GM12878 (cell line): ENCODE measurements at regions not wholly inside any gene's neighbourhood (a gene's known extent, or its start where the extent isn't known, plus 50 kb on each side); places are given as distances from the start of the nearest gene placed in this dataset.

Source experiments
- ATAC-seq: fragments of 200-7000 bp; cut with Tn5 transposase; 3 replicates; pipeline ENCODE4 v1.9.1; 2020; ENCODE audit warnings: mild to moderate bottlenecking, moderate library complexity
- BruUV-seq: library from RNA; stranded (reverse); fragments of 400-500 nt; replicated peaks from 2 replicates; lab custom pipeline; 2021; lab: Mats Ljungman, UMichigan
- CTCF ChIA-PET: fragments of 300-600 bp; sonication (Branson Sonifier 250); formaldehyde crosslinking; extraction: SDS; loops from one replicate; lab custom pipeline; 2021; ENCODE audit warnings: inconsistent platforms; lab: Yijun Ruan, JAX
- POLR2A ChIA-PET: fragments of 350-600 bp; formaldehyde crosslinking; extraction: SDS; loops from one replicate; lab custom pipeline; 2021; ENCODE audit warnings: inconsistent platforms; lab: Charles Lee
- RAD21 ChIA-PET: fragments of 300-600 bp; sonication (Branson Sonifier 250); formaldehyde crosslinking; loops from one replicate; lab custom pipeline; 2023; ENCODE audit warnings: antibody characterized with exemption; ENCODE audit not compliant: unreplicated experiment; lab: Charles Lee
- SMC1A ChIA-PET: fragments of 300-600 bp; sonication (Branson Sonifier 250); formaldehyde crosslinking; loops from one replicate; lab custom pipeline; 2023; ENCODE audit not compliant: unreplicated experiment, uncharacterized antibody; lab: Charles Lee
- DNase-seq: peaks from one replicate; pipeline ENCODE4 v3.0.0-alpha.2; 2011; ENCODE audit warnings: low read depth, low spot score
- FAIRE-seq: peaks from 3 replicates; lab custom pipeline; 2011; peaks lifted over from hg19 to GRCh38; lab: Jason Lieb, UNC
- H2AFZ ChIP-seq: 2 replicates; pipeline ENCODE4 v1.6.0; 2011; ENCODE audit warnings: low read depth, low read length, control low read depth; ENCODE audit not compliant: control insufficient read depth
- H3K27ac ChIP-seq: 2 replicates; pipeline ENCODE4 v1.5.1; 2011; ENCODE audit warnings: control low read depth; ENCODE audit not compliant: control insufficient read depth, insufficient read depth
- H3K27me3 ChIP-seq, 2 experiments: replicated peaks in 1 of 2; 2 replicates each; pipeline versions ENCODE4 v1.6.0 to v1.6.1; 2011; ENCODE audit warnings: low read length in 1 of 2; ENCODE audit not compliant: control insufficient read depth in 2 of 2, insufficient read depth in 2 of 2
- H3K36me3 ChIP-seq, 2 experiments: 2 replicates each; pipeline ENCODE4 v1.5.1; 2011; ENCODE audit warnings: low read length in 1 of 2; ENCODE audit not compliant: control insufficient read depth in 2 of 2, insufficient read depth in 2 of 2
- H3K4me1 ChIP-seq: 2 replicates; pipeline ENCODE4 v1.6.1; 2011; ENCODE audit warnings: mild to moderate bottlenecking, low read length, moderate library complexity, mixed read lengths; ENCODE audit not compliant: control insufficient read depth, insufficient read depth
- H3K4me2 ChIP-seq: 2 replicates; pipeline ENCODE4 v1.6.0; 2011; ENCODE audit warnings: control low read depth; ENCODE audit not compliant: control insufficient read depth, insufficient read depth
- H3K4me3 ChIP-seq: fragments of 200-600 bp; sonication (generic); 2 replicates; pipeline ENCODE4 v1.5.1; 2016
- H3K79me2 ChIP-seq: 2 replicates; pipeline ENCODE4 v1.6.0; 2011; ENCODE audit warnings: low read length; ENCODE audit not compliant: control insufficient read depth, insufficient read depth
- H3K9ac ChIP-seq: 2 replicates; pipeline ENCODE4 v1.8.0; 2011; ENCODE audit warnings: low read length, control low read depth, mixed read lengths; ENCODE audit not compliant: control insufficient read depth, insufficient read depth
- H3K9me3 ChIP-seq: replicated peaks from 3 replicates; pipeline ENCODE4 v1.5.1; 2011; ENCODE audit warnings: mild to moderate bottlenecking, low read length; ENCODE audit not compliant: control insufficient read depth, insufficient read depth
- H4K20me1 ChIP-seq: 2 replicates; pipeline ENCODE4 v1.6.0; 2011; ENCODE audit not compliant: control insufficient read depth, insufficient read depth
- CBX3 ChIP-seq: fragments of 200-600 bp; sonication (generic); IDR thresholded peaks from 2 replicates; pipeline ENCODE4 v1.6.1; 2016; ENCODE audit warnings: low read depth, borderline replicate concordance
- CHD1 ChIP-seq: IDR thresholded peaks from 2 replicates; pipeline ENCODE4 v1.6.1; 2012; ENCODE audit warnings: low read depth, low read length, improper control_type of control experiment
- KAT2A ChIP-seq: conservative IDR thresholded peaks from 2 replicates; pipeline ENCODE4 v1.6.1; 2011; ENCODE audit warnings: low read depth, low read length; ENCODE audit not compliant: control insufficient read depth
- MYB ChIP-seq: fragments of 150-350 bp; IDR thresholded peaks from 2 replicates; pipeline ENCODE4 v1.6.1; 2014; ENCODE audit warnings: mild to moderate bottlenecking, low read depth, low read length, borderline replicate concordance
- NR2C1 ChIP-seq: fragments of 450-650 bp; IDR thresholded peaks from 2 replicates; pipeline ENCODE4 v1.6.1; 2017; ENCODE audit warnings: antibody characterized with exemption, mild to moderate bottlenecking, moderate library complexity
- PAX5 ChIP-seq: IDR thresholded peaks from 2 replicates; pipeline ENCODE4 v1.6.1; 2011; ENCODE audit warnings: low read depth, low read length, borderline replicate concordance
- SRF ChIP-seq, 2 experiments: IDR thresholded peaks; 2 replicates each; pipeline ENCODE4 v1.6.1; 2011; ENCODE audit warnings: low read depth in 2 of 2, low read length in 2 of 2, mild to moderate bottlenecking in 1 of 2, moderate library complexity in 1 of 2
- STAT3 ChIP-seq: IDR thresholded peaks from 2 replicates; pipeline ENCODE4 v1.6.1; 2011; ENCODE audit warnings: low read depth, low read length, improper control_type of control experiment
- ZSCAN29 ChIP-seq: fragments of 450-650 bp; IDR thresholded peaks from 2 replicates; pipeline ENCODE4 v1.6.1; 2017; ENCODE audit warnings: mild to moderate bottlenecking, moderate library complexity
- WGBS: methylation state at CpG from one replicate; pipeline ENCODE4 v1.1.6; 2016; ENCODE audit warnings: low lambda C conversion rate; ENCODE audit not compliant: insufficient replicate concordance, insufficient coverage; ENCODE audit errors: missing lambda C conversion rate; 5-methylcytosine and 5-hydroxymethylcytosine counted together
- in situ Hi-C: fragments of 300-500 bp; cut with MboI; formaldehyde crosslinking; loops from 9 replicates; pipeline ENCODE4 v1.14.3; 2018; ENCODE audit warnings: mixed read lengths
- intact Hi-C: fragments of 100-400 bp; cut with micrococcal nuclease; formaldehyde crosslinking; loops from one replicate; pipeline ENCODE4 v1.14.2; 2022; ENCODE audit not compliant: unreplicated experiment
- TF ChIP-seq, protein P1 (sequence below): IDR thresholded peaks from 2 replicates; pipeline ENCODE4 v1.6.1; 2012; ENCODE audit warnings: improper control_type of control experiment, low read depth, low read length; ENCODE audit not compliant: insufficient replicate concordance
- TF ChIP-seq, protein P2 (sequence below): fragments of 450-650 bp; IDR thresholded peaks from 2 replicates; pipeline ENCODE4 v1.6.1; 2014; ENCODE audit warnings: mild to moderate bottlenecking
- TF ChIP-seq, protein P3 (sequence below): fragments of 450-650 bp; IDR thresholded peaks from 2 replicates; pipeline ENCODE4 v1.6.1; 2016; ENCODE audit warnings: mild to moderate bottlenecking
- TF ChIP-seq, protein P4 (sequence below): fragments of 450-650 bp; conservative IDR thresholded peaks from 2 replicates; pipeline ENCODE4 v1.6.1; 2017; ENCODE audit warnings: mild to moderate bottlenecking, moderate library complexity

DNA sequence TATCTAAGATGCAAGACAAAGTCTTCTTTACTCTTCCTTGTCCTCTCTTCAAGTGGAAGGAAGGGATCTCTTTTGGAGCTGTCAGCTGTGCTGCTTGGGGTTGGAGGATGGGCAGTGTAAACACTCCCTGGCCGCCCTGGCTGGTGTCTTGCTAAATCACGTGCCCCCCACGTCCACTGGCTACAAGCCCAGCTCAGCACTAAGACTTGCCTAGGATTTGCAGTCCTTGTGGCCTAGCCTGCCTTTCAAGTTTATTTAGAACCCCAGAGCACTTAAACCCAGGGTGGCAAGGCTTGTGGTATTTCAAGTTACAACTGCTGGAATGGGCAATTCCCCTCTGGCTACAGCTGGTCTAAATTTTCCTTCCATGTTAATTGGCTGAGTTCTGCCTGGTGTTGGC is 272.4 kb upstream of the MYO3A start:
- ChIA-PET POLR2A (no interaction called here), CTCF (no interaction called here), SMC1A (no interaction called here), RAD21 (no interaction called here)
- WGBS = 2% methylated on average over 3 of the region's 3 CpGs
- Histone ChIP-seq H3K36me3 (no peaks in the 10 kb centered on the region), H3K9me3 (no peaks in the 10 kb centered on the region), H4K20me1 (no peaks in the 10 kb centered on the region), H3K4me1 (no peaks in the 10 kb centered on the region), H3K4me2 (no peak overlapping the region), H3K9ac (no peak overlapping the region), H2AFZ (no peak overlapping the region), H3K27ac (no peak overlapping the region), H3K27me3 (no peaks in the 10 kb centered on the region), H3K4me3 (no peak overlapping the region), H3K79me2 (no peaks in the 10 kb centered on the region)
- BruUV-seq = no TSS peak
- ATAC-seq (no peak), DNase-seq (no peak), FAIRE-seq (no peak)
- in situ Hi-C loops = no loop called here
- intact Hi-C loops = no loop called here
- TF ChIP-seq SRF (IDR thresholded peaks at IDR 0.05; ENCODE audit: low read depth in 2 of 2, low read length in 2 of 2) (no peak), KAT2A (no peak), STAT3 (no peak), PAX5 (no peak), NR2C1 (no peak), CBX3 (no peak), CHD1 (no peak), ZSCAN29 (no peak), MYB (no peak)
- TF ChIP-seq, protein P1, sequence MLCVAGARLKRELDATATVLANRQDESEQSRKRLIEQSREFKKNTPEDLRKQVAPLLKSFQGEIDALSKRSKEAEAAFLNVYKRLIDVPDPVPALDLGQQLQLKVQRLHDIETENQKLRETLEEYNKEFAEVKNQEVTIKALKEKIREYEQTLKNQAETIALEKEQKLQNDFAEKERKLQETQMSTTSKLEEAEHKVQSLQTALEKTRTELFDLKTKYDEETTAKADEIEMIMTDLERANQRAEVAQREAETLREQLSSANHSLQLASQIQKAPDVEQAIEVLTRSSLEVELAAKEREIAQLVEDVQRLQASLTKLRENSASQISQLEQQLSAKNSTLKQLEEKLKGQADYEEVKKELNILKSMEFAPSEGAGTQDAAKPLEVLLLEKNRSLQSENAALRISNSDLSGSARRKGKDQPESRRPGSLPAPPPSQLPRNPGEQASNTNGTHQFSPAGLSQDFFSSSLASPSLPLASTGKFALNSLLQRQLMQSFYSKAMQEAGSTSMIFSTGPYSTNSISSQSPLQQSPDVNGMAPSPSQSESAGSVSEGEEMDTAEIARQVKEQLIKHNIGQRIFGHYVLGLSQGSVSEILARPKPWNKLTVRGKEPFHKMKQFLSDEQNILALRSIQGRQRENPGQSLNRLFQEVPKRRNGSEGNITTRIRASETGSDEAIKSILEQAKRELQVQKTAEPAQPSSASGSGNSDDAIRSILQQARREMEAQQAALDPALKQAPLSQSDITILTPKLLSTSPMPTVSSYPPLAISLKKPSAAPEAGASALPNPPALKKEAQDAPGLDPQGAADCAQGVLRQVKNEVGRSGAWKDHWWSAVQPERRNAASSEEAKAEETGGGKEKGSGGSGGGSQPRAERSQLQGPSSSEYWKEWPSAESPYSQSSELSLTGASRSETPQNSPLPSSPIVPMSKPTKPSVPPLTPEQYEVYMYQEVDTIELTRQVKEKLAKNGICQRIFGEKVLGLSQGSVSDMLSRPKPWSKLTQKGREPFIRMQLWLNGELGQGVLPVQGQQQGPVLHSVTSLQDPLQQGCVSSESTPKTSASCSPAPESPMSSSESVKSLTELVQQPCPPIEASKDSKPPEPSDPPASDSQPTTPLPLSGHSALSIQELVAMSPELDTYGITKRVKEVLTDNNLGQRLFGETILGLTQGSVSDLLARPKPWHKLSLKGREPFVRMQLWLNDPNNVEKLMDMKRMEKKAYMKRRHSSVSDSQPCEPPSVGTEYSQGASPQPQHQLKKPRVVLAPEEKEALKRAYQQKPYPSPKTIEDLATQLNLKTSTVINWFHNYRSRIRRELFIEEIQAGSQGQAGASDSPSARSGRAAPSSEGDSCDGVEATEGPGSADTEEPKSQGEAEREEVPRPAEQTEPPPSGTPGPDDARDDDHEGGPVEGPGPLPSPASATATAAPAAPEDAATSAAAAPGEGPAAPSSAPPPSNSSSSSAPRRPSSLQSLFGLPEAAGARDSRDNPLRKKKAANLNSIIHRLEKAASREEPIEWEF = no peak
- TF ChIP-seq, protein P2, sequence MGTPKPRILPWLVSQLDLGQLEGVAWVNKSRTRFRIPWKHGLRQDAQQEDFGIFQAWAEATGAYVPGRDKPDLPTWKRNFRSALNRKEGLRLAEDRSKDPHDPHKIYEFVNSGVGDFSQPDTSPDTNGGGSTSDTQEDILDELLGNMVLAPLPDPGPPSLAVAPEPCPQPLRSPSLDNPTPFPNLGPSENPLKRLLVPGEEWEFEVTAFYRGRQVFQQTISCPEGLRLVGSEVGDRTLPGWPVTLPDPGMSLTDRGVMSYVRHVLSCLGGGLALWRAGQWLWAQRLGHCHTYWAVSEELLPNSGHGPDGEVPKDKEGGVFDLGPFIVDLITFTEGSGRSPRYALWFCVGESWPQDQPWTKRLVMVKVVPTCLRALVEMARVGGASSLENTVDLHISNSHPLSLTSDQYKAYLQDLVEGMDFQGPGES = no peak
- TF ChIP-seq, protein P3, sequence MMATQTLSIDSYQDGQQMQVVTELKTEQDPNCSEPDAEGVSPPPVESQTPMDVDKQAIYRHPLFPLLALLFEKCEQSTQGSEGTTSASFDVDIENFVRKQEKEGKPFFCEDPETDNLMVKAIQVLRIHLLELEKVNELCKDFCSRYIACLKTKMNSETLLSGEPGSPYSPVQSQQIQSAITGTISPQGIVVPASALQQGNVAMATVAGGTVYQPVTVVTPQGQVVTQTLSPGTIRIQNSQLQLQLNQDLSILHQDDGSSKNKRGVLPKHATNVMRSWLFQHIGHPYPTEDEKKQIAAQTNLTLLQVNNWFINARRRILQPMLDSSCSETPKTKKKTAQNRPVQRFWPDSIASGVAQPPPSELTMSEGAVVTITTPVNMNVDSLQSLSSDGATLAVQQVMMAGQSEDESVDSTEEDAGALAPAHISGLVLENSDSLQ = no peak
- TF ChIP-seq, protein P4, sequence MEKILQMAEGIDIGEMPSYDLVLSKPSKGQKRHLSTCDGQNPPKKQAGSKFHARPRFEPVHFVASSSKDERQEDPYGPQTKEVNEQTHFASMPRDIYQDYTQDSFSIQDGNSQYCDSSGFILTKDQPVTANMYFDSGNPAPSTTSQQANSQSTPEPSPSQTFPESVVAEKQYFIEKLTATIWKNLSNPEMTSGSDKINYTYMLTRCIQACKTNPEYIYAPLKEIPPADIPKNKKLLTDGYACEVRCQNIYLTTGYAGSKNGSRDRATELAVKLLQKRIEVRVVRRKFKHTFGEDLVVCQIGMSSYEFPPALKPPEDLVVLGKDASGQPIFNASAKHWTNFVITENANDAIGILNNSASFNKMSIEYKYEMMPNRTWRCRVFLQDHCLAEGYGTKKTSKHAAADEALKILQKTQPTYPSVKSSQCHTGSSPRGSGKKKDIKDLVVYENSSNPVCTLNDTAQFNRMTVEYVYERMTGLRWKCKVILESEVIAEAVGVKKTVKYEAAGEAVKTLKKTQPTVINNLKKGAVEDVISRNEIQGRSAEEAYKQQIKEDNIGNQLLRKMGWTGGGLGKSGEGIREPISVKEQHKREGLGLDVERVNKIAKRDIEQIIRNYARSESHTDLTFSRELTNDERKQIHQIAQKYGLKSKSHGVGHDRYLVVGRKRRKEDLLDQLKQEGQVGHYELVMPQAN = no peak
